ENCODE measurements at regions not wholly inside any gene's neighbourhood (a gene's known extent, or its start where the extent isn't known, plus 50 kb on each side); places are given as distances from the start of the nearest gene placed in this dataset.

DNA sequence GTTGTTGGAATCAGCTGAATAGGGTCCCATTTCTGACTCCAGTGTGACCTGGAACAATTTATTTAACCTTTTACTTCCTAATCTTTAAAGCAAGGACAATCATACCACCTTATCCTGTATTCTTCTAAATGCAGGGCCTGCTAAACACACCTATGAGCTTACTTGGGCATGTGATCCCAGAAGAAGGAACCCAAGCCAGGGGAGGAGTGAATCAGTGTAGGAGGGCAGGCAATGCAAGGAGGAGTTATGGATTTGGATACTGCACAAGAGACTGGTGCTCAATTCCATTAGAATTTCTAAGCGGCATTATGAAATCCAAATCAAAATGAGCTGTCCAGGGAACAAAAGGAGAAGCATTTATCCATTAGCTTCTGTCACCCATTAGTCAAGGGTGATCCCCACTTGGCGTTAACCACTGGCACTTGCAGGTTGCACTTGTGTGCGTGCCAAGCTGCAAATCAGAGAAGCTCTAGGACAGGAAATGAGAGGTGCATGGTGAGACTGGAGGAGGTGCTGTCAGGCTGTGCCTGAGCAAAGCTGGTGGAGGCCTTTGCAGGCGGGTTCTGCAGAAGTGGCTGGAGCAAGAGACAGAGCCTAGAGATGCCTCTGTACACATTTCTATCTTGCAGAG lies 297.2 kb upstream of the PLXNA2 start:
- no peak for DNase-seq (ENCODE audit: low spot score)

DNA sequence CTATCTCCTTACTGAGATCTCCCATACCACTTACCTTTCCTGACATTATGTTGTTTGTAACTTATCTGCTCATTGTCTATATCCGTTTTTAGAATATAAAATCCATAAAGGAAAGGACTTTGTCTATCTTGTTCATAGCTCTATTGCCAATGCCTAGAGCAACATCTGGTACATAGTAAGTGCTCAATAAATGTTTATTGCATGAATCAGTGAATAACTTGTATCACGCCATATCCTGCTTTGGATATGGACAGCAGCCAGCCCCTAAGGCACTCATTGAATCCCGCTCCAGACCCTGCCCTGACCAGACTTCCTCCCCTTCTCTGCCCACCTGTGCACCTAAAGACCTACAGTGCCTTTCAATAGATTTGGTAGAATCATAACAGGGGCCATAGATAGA lies 298.1 kb upstream of the PLXNA2 start:
- DNase-seq (ENCODE audit: low spot score), result no peak

- no peak for DNase-seq (ENCODE audit: low spot score)
These were observed 299.9 kb upstream of the PLXNA2 start for GRCh38 chr1:208544053-208544452.

DNA sequence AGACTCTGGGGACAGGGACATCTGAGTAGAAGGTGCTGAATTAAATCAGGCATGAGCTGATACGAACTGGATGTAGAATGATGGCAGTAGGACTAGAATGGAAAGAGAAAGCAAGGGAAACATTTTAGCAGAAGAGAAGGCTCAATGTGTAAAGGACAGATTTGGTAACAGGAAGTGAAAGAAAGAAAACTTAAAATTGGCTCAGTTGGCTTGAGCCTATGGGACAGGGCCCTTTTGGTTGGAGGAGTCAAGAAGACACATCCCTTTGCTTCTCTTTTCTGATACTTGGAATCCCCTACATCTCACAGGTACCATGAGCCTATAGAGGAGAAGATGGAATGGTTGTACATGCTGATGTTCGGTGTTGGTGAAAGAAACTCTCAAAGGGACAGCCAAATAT lies 300.6 kb upstream of the PLXNA2 start:
- DNase-seq (ENCODE audit: low spot score), result no peak

DNA sequence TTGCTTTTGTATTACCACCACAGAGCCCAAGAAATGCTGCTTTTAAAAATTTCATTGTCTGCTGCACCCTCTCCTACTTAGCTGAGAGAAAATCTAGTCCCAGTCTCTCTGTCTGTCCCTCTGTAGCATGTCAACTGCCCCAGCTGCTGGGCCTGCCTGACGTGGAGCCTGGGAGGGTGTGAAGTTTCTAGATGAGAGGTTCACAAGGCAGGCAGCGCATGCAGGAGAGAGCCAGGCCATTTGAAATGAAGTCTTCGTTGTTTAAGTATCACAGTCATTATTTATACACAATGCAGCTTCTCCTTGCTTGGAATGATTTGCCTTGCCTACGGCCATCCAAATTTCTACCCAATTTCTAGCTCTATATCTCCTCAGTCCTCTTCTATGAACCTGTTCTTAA lies 306.8 kb upstream of the PLXNA2 start:
- no peak for DNase-seq (ENCODE audit: low spot score)

DNA sequence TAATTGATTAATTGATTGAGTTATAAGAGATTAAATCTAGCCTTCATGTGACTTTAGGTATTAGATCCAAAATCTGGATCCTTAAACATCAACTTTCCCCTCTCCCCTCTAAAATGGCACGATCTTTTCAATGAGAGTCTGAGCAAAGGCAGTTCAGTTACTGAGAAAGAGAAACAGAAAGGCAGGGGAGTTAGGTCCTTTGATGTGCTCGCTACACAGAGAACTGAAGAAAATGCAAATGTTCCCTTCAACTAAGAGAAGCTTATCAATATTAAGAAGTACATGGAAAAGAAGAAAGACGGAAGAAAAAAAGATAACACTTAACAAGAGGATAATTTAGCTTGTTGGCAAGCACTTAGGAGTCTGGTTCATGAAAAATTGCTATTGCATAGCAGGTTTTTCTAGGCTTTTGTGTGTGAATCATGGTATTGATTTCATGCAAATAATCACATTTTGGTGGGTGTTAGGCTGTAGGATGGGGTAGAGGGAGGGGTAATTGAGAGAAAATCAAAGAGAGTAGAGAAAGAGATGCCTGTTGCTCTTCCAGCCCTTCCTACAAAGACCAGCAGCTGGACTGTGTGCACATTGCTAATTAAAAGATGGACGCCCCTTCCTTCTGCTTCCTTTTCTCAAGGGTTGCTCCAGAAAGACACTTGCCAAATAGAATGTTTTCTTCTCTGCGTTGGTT lies 307.6 kb upstream of the PLXNA2 start:
- no peak for DNase-seq (ENCODE audit: low spot score)

- no peak for DNase-seq (ENCODE audit: low spot score)
These were observed 308.7 kb upstream of the PLXNA2 start for GRCh38 chr1:208552928-208553327.

DNA sequence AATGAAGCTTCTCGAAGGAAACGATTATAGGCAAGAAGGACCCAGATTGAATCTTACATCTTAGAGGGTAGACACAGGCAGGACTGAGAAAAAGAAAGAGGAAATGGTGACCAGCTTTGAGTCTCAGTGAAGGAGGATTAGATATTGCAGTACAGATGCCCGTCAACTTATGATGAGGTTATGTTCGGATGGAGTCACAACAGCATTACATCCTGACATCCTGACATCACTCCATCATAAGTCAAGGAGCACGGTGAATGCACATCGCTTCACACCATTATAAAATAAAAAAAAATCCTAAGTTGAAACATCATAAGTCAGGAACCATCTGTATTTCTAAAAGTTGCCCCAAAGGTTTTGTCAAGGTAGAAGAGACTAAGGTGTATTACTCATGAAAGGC lies 312.3 kb upstream of the PLXNA2 start:
- DNase-seq (ENCODE audit: low spot score), result no peak

- DNase-seq (ENCODE audit: low spot score), result peak; percentile 73
These were observed 313.0 kb upstream of the PLXNA2 start for GRCh38 chr1:208557046-208557722.

DNA sequence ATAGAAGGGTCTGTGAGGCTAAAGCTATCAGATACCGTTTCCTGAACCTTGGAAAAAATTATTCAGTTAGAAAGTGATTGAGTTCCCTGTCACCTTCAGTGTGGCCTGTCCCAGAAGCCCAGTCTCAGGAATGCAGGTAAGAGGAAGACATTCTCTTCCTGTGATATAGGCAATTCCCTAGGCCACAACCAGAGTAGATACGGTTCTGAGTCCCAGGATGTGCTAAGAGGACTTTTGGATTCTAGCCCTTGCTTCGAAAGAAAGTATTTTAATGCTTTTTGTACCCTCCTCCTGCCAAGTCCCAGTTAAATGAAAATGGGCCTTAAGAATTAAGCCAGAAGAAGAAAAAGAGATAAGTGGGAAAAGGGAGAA lies 313.5 kb upstream of the PLXNA2 start:
- DNase-seq (ENCODE audit: low spot score), result no peak

DNA sequence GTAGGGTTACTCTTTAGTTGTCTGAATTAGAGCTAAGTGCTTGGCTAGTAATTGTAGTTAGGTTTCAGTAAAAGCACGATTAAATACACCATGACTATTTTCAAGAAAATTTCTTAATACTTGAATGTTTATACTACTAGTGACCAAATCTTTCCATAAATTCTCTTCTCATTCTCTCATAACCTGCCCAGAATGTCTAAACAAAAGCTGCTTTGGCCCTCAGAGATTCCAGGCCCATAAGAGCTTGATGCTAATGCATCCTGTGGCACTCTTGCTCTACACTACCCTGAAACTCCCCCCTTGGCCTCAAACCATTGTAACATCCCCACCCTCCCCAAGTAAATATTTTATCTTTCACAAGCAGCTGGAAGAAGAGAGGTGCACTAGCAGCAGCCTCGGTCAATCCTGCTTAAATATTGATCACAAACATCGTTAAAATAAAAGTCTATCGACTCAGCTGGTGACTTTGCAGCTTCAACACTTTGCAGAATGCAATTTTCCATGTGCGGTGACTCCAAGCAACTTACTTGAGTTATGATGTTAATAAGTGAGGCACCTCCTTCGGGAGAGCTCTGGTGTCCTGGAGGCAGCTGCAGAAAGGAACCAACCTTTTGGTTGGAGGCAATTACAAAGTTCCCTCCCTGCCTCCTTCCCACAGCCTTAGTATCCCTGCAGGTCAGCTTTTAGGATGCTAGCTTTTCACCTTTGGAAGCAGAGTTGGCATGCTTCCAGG lies 315.6 kb upstream of the PLXNA2 start:
- no peak for DNase-seq (ENCODE audit: low spot score)

DNA sequence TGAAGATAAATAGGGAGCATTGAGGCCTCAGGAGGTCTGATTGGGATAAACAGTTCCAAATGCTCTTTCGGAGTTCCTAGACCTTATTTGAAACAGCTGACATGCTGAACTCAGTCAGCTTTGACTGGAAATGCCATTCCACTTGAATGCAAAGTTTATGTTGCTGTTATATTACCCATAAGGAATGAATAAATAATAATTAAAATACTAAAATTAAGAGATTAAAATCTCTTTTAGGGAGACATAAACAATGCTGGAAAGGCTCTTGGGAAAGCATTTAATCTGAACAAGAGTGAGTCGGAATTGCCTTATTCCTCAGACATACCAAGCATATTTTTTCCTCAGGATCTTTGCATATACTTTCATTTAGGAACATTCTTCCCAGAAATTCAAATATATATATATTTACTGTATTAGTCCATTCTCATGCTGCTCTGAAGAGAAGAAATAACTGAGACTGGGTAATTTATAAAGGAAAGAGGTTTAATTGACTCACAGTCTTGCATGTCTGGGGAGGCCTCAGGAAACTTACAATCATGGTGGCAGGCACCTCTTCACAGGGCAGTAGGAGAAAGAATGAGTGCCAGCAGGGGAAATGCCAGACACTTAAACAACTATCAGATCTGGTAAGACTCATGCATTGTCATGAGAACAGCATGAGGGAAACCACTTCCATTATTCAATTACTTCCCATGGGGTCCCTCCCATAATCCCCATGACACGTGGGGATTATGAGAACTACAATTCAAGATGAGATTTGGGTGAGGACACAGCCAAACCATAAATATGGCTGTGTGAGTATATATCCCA lies 318.2 kb upstream of the PLXNA2 start:
- no peak for DNase-seq (ENCODE audit: low spot score)

- no peak for DNase-seq (ENCODE audit: low spot score)
These were observed 320.3 kb upstream of the PLXNA2 start for GRCh38 chr1:208564466-208564865.

GRCh38 chr1:208565756-208566440 lies 321.7 kb upstream of the PLXNA2 start:
- DNase-seq (ENCODE audit: low spot score), result no peak

DNA sequence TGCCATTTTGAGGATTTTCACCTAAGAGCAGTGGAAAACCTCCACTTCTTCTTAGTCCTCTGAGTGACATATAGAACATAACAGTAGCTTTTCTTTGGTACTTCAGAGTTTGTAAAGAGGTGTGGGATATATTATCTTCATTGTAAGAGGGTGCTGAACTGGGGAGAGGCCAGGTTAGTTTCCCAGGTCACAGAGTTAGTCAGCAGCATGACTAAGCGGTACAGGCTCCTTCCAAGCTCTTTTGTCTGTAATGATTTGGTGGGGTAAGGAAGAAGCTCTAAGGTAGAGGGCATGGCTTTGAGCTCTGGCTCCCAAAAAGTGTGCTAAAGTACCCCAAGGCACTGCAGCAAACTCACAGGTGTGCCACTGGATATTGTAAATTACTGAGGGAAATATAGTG lies 325.0 kb upstream of the PLXNA2 start:
- no peak for DNase-seq (ENCODE audit: low spot score)

DNA sequence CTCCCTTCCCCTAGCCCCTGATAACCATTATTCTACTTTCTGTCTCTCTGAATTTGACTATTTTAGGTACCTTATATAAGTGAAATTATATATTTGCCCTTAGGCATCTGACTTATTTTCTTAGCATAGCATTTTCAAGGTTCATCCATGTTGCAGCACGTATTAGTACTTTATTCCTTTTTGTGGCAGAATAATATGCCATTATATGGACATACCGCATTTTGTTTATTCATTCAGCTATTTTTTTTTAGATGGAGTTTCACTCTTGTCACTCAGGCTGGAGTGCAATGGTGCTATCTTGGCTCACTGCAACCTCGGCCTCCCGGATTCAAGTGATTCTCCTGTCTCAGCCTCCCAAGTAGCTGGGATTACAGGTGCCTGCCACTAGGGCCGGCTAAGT lies 326.2 kb upstream of the PLXNA2 start:
- DNase-seq (ENCODE audit: low spot score), result no peak

DNA sequence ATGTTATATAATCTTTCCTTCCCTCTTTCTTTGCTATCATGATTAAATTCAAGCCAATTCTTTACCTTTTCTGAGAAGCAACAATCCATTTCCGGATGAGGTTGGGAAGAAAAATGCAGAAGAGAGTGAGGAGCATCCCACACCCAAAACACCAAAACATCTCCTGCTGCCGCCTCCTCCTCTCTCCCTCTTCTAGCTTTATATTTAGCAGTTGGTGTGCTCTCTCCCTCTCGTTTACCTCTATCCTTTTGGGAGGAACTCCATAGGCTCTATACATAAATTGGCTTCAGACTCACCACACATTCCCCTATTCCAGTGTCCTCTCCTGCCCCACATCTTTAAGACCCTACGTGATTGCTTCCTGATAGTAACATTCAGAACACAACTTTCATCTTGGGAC lies 332.2 kb upstream of the PLXNA2 start:
- DNase-seq (ENCODE audit: low spot score), result no peak

- DNase-seq (ENCODE audit: low spot score), result no peak
These were observed 333.3 kb upstream of the PLXNA2 start for GRCh38 chr1:208577381-208577905.

DNA sequence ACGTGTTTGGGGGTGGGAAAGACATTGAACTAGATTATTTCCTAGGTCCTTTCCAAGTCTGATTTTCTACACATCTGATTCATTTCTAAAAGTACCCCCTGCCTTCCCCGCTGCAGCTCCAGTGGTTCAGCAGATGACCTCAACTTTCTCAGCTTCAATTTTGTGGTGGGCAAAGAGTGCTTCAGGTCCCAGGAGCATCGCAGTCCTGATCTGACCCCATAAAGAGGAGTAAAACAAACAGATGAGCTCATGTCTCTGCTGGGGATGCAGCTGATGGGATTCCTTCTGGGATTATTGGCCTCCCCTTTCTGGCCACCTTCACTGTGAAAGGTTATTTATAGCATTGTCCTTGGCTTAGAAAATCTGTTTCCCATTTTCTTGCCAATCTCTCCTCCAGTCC lies 337.0 kb upstream of the PLXNA2 start:
- no peak for DNase-seq (ENCODE audit: low spot score)

- no peak for DNase-seq (ENCODE audit: low spot score)
These were observed 337.5 kb upstream of the PLXNA2 start for GRCh38 chr1:208581667-208582066.

All from SK-N-DZ (cell line).